ENCODE measurements at regions not wholly inside any gene's neighbourhood (a gene's known extent, or its start where the extent isn't known, plus 50 kb on each side); places are given as distances from the start of the nearest gene placed in this dataset.
"Not testable (repeated sequence)": the region's sequence is repeated elsewhere in the genome, so short reads cannot be mapped to it uniquely, and the experiment has no call there.

GRCh38 chrX:129000797-129001196, 522.5 kb downstream of the SMARCA1 start:
- TF ChIP-seq CTCF (IDR thresholded peaks at IDR 0.05; ENCODE audit: low read depth, low read length), result no peak
- H3K4me3 ChIP-seq (ENCODE audit: low read depth, low read length), result no peak overlapping the region

GRCh38 chrX:129000018-129000417, 523.3 kb downstream of the SMARCA1 start:
- no peak overlapping the region for H3K4me3 ChIP-seq (ENCODE audit: low read depth, low read length)
- TF ChIP-seq CTCF (IDR thresholded peaks at IDR 0.05; ENCODE audit: low read depth, low read length), result no peak

DNA sequence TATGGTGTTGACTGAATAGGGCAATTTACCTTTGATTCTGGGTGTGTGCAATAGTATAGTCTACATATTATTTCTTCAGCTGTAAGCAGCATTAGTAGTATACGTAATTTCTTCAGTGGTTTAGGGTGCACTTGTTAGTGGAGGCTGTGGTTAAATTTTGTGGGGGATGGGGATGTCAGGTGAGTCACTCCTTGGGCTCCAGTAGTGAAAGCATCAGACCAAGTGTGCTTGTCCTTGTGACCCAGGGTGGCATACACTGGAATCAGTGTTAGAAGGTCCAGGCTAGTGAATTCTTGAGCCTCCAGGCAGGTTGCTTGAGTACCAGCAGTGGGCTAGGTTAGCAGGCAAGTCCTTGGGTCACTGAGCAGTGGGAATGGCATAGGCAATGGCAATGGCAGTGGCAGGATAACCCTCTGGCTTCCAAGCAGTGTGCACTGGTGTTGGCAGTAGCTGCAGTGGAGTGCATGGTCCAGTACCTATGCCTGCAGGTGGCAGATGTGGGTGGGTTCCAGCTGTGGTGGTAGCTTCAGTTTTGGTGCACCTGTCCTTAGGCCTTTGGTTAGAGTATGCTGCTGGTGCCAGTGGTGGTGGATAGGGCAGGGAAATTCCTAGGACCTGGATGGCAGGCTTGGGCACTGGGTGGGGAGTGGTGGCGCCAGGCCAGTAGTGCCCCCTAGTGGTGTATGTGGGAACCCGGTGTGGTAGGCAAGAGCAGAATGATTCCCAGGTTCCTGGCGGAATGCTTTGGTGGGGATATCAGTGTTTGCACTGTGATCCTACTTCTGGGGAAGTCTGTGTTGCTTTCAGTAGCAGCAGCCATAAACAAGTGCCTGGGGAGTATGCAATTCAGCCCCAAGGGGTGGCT, 531.0 kb downstream of the SMARCA1 start:
- TF ChIP-seq CTCF (IDR thresholded peaks at IDR 0.05; ENCODE audit: low read depth, low read length), result no peak
- H3K4me3 ChIP-seq (ENCODE audit: low read depth, low read length), result no peak overlapping the region

GRCh38 chrX:128975745-128976144, 547.5 kb downstream of the SMARCA1 start:
- H3K4me3 ChIP-seq (ENCODE audit: low read depth, low read length), result no peak overlapping the region
- TF ChIP-seq CTCF (IDR thresholded peaks at IDR 0.05; ENCODE audit: low read depth, low read length), result no peak

GRCh38 chrX:128973033-128973432, 550.3 kb downstream of the SMARCA1 start:
- H3K4me3 ChIP-seq (ENCODE audit: low read depth, low read length), result no peak overlapping the region
- no peak for TF ChIP-seq CTCF (IDR thresholded peaks at IDR 0.05; ENCODE audit: low read depth, low read length)

DNA sequence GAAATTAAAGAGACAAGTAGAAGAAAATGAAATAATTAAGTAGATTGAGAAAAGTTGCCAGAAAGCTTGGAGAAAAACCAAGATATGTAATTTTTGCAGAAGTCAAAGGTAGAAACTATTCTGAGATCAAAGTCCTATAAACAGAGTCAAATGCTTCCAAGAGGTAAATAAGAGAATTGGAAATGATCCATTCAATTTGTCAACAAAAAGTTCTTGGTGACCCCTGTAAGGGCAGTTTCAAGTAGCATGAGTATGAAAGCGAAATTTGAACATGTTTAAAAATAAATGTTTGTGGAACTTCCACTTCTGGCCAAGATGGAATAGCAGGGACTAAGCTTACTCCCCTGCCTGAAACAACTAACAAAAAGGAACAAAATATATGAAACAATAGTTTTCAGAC, 562.0 kb downstream of the SMARCA1 start:
- H3K4me3 ChIP-seq (ENCODE audit: low read depth, low read length), result no peak overlapping the region
- TF ChIP-seq CTCF (IDR thresholded peaks at IDR 0.05; ENCODE audit: low read depth, low read length), result no peak

DNA sequence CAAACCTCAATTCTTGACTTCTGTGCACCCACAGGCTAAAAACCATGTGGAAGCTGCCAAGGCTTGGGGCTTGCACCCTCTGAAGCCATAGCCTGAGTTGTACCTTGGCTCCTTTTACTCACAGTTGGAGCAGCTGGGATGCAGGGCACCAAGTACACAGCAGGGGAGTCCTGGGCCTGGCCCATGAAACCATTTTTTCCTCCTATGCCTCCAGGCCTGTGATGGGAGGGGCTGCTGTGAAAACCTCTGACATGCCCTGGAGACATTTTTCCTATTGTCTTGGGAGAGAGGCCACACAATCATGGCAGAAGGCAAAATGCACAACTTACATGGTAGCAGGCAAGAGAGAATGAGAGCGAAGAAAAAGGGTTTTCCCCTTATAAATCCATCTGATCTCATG, 568.6 kb downstream of the SMARCA1 start:
- H3K4me3 ChIP-seq (ENCODE audit: low read depth, low read length), result not testable (repeated sequence)

DNA sequence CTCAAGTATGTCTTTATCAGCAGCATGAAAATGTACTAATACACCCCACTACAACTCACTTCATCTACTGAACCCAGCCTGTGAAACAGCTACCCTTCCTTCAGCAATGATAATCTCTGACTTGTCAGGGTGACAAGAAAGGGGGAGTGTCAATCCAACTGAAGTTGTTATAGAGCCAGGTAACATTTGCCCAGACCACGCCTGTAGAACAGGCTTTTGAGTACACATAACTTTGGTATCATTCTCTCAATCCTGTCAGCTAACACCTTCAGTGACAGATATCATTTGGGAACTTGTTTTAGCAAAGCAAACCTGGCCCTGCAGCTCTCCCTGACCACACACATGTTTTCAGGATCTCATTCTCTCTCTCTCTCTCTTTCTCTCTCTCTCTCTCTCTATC, 592.2 kb downstream of the SMARCA1 start:
- no peak for TF ChIP-seq CTCF (IDR thresholded peaks at IDR 0.05; ENCODE audit: low read depth, low read length)
- no peak overlapping the region for H3K4me3 ChIP-seq (ENCODE audit: low read depth, low read length)
